OCI-LY7 (cell line): ENCODE measurements at regions not wholly inside any gene's neighbourhood (a gene's known extent, or its start where the extent isn't known, plus 50 kb on each side); places are given as distances from the start of the nearest gene placed in this dataset.

Experiments
- CTCF ChIP-seq: fragments of 200-600 bp; sonication (generic); conservative IDR thresholded peaks from 2 replicates; pipeline ENCODE4 v1.5.1; 2014; ENCODE audit warnings: mild to moderate bottlenecking, antibody characterized with exemption, low read length, moderate library complexity, mixed read lengths
- EZH2phosphoT487 ChIP-seq: fragments of 200-600 bp; sonication (generic); IDR thresholded peaks from 2 replicates; pipeline ENCODE4 v1.6.1; 2018; ENCODE audit warnings: low read depth, borderline replicate concordance, mild to moderate bottlenecking, mixed run types, antibody characterized with exemption, low read length, moderate library complexity, mixed read lengths

- TF ChIP-seq CTCF: no peak
- TF ChIP-seq EZH2phosphoT487: no peak
These were observed 204.1 kb upstream of the ZBTB20 start for GRCh38 chr3:115351193-115351592.
